ENCODE measurements at regions not wholly inside any gene's neighbourhood (a gene's known extent, or its start where the extent isn't known, plus 50 kb on each side); places are given as distances from the start of the nearest gene placed in this dataset.
"Not testable (repeated sequence)": the region's sequence is repeated elsewhere in the genome, so short reads cannot be mapped to it uniquely, and the experiment has no call there.

DNA sequence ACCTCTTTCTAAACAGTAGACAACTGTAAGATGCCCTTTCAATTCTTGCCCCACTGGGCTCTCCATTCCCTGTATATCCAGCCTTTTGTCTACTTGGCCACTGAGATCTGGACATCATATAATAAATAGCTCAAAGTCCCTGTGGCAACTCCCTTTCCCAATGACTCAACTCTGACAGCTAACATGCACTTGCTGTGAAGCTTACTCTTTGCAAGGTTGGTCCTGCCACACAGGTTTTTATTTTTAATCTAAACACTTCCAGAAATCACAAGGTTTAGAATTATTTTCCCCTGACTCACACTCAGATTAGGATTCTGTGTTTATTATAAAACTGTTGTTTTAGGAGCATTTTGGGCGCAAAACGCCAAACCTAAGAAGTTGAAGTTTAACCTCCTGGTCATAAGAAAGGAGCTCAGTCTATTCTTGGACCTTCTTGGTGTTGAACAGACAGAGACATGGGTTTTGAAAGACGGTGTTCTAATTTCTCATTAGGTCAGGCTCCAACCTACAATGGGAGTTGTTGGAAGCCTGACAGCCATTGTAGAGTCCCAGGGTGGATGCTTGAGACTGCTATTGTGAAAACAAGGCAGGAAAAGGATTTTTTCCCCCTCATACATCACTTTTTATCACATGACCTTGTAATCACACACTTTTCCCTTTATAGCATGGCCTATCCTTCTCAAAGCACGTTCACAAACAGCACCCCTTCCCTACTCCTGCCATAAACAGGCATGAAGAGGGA lies 124.7 kb upstream of the SERPINE2 start:
- intact Hi-C loops (cut with DNase I) = loop anchor here (10.0 kb wide), 1 partner anchor 111 kb away; no protein-coding TSS in a partner anchor
- ATAC-seq = no peak
- no peak for DNase-seq (ENCODE audit: low spot score)

DNA sequence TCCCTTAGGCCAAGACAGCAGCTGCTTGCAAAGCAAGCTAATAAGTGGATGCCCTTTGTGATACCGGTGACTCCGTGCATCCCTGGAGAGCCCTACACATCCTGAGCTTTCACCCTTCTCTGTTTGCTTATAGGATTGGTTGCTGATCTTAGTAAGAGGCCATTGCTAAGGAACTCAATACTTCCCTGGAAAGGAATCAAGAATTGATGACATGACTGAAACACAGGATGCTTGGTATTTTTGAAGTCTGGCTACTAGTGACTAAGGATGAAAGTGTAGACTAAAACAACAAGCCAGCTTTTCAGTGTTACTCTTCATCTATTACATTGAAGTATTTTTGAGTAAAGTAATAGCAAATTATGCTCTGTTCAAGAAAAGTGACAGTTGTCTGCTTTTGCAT lies 123.0 kb upstream of the SERPINE2 start:
- intact Hi-C loops (cut with DNase I) = loop anchor here (10.0 kb wide), 1 partner anchor 113 kb away; no protein-coding TSS in a partner anchor
- ATAC-seq (no peak), DNase-seq (ENCODE audit: low spot score) (no peak)

DNA sequence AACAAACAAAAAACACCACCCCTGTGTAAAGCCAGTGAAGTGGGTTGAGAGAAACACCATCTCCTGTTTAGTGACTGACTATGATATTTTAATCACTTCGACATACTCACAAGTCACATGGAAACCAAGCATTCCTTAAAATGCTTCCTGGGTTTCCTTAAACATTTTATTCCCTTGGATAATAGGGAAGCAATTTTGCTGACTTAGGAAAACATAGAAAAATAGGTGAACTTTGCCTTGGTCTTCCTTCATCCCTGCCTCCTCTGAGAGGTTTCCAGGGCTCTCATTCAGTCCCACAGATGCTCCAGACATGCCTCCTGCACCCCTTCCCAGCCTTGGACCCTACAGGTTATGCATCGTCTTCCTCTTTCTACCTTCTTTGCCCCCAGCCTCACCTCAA lies 122.6 kb upstream of the SERPINE2 start:
- intact Hi-C loops (cut with DNase I) = loop anchor here (10.0 kb wide), 1 partner anchor 113 kb away; no protein-coding TSS in a partner anchor
- DNase-seq (ENCODE audit: low spot score) = no peak
- ATAC-seq = no peak

DNA sequence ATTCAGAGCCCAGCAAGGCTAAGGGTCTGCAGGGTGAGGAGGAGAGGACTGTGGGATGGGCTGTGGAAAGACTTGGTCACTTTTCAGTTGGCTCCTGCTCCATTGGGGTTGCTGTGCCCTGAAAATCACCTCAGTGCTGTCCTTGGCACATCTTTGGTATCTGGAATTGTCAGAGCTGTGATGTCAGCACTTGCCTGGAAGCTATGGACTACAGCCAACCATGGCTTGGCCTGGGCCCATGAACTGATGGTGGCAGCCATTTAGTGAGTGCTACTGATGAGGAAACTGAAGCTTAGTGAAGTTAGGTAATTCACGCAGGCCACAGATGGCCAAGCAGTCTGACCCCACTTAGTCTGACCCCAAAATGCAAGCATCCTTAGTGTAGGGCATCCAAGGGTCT lies 121.8 kb upstream of the SERPINE2 start:
- intact Hi-C loops (cut with DNase I) = loop anchor here (10.0 kb wide), 1 partner anchor 114 kb away; no protein-coding TSS in a partner anchor
- ATAC-seq (peak; percentile 54), DNase-seq (ENCODE audit: low spot score) (no peak)

DNA sequence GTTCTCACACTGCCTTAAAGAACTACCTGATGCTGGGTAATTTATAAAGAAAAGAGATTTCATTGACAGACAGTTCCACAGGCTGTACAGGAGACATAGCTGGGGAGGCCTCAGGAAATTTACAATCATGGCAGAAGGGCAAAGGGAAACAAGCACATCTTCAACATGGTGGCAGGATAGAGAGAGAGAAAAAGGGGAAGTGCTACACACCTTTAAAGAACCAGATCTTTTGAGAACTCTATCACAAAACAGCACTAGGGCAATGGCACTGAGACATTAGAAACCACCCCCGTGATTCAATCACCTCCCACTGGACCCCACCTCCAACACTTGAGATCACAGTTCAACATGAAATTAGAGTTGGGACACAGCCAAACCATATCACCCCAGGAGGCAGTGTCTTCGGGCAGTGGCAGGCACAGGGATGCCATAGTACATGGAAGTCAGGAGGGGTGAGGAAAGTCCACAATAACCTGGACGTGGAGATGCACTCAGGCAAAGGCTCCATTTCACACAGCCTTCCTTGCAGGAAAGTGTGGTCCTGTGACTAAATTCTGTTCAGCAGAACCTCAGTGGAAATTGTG lies 120.4 kb upstream of the SERPINE2 start:
- intact Hi-C loops (cut with DNase I) = no loop called here
- ATAC-seq (no peak), DNase-seq (ENCODE audit: low spot score) (no peak)

DNA sequence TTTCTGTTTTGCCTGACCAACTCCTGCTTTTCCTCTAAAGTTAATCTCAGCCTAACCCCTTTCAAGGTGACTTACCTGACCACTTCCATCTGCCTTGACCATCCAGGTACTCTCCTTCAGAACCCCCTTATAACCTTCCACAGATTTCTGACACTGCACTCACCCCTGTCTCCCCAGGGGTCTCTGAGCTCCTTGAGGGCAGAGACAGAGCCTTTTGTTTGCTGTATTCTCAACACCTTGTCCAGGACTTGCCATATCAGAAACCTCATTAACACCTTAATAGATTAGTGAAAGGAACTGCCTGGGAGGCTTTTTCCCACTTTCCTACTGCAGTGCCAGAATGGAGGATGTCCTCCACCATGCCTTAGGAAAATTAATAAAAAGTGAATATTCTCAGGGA lies 119.7 kb upstream of the SERPINE2 start:
- intact Hi-C loops (cut with DNase I) = no loop called here
- no peak for ATAC-seq
- no peak for DNase-seq (ENCODE audit: low spot score)

DNA sequence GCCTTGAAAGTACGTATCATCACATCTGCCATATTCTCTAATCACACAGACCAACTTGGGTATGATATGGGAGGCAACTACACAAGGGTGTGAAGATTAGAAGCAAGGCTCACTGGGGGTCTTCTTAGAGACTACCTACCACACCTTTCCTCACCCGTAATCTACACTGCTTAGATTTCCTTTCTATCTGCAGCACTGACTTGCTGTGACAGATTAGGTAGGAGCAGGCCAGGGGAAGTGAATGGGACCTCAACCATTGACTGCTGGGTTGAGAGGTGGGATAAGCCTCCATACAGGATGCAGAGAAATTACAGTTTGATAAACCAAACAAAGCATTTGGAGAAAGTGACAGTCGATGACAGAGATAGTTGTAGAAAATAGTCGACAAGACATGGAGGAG lies 119.0 kb upstream of the SERPINE2 start:
- DNase-seq (ENCODE audit: low spot score) (no peak), ATAC-seq (no peak)
- intact Hi-C loops (cut with DNase I) = no loop called here

DNA sequence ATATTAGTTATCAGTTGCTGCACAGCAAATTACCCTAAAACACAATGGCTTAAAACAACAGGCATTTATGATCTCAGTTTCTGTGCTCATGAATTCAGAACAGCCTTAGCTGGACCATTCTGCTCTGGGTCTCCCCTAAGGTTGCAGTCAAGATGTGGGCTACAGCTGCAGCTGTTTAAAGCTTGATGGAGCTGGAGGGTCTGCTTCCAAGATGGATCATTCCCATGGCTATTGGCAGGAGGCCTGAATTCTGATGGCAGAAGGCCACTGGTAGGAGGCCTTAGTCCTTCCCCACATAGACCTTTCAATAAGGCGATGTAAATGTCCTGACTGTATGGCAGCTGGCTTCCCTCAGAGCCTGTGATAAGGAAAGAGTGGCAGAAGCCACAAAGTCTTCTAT lies 118.6 kb upstream of the SERPINE2 start:
- ATAC-seq (no peak), DNase-seq (ENCODE audit: low spot score) (no peak)
- intact Hi-C loops (cut with DNase I) = no loop called here

DNA sequence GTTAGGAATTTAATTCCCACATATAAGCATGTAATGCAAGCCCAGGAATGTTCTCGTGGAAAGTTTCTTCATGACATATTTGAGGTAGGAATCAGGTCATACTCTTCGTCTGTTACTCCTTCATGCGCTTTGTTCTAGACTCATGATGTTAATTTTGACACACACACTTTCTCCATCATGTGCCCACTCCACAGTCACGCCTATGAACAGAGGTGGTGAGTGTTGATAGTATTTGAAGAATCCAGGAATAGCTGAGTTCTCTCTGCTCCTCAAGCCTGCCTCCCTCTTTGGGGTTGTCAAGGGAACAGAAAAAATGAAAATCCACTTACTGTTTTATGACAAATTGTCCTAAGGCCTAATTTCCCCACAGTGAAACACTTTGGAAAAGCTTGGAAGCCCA lies 117.3 kb upstream of the SERPINE2 start:
- DNase-seq (ENCODE audit: low spot score) = no peak
- intact Hi-C loops (cut with DNase I) = no loop called here
- no peak for ATAC-seq

DNA sequence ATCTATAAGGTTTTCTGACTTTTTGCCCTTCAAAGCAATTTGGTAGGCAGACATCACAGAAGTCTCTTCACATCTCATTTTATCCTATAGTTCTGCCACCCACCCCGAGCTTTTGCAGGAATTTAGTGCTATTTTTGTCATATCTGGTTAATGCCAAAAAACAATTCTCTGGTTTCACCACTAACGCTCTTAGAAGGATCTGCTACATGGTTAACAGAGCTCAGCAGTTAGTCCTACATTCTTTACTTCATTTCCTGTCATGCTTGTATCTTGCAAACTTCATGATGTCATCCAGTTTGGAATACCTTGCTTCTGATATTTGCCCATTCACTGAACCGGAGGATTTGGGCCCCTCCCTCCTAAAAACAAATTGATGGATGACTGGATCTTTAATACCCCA lies 116.8 kb upstream of the SERPINE2 start:
- DNase-seq (ENCODE audit: low spot score) (no peak), ATAC-seq (no peak)
- intact Hi-C loops (cut with DNase I) = no loop called here

DNA sequence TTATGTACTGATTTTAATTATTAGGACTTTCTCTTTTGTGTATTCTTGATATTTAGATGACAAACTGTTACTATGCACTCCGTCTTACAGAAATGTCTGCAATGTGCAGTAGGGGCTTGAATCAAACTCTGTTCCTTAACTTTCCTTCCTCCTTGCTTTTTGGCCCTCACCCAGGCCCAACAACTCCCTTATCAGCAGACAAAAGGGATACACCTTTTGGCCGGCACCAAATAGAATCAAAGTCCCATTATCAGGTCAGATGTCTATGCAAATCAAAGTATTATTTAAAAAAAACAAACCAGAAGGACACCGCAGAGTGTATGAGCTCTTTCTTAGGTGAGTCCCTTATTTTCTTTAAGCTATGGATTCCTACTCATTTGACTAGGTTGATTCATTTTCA lies 116.3 kb upstream of the SERPINE2 start:
- ATAC-seq = no peak
- intact Hi-C loops (cut with DNase I) = no loop called here
- no peak for DNase-seq (ENCODE audit: low spot score)

DNA sequence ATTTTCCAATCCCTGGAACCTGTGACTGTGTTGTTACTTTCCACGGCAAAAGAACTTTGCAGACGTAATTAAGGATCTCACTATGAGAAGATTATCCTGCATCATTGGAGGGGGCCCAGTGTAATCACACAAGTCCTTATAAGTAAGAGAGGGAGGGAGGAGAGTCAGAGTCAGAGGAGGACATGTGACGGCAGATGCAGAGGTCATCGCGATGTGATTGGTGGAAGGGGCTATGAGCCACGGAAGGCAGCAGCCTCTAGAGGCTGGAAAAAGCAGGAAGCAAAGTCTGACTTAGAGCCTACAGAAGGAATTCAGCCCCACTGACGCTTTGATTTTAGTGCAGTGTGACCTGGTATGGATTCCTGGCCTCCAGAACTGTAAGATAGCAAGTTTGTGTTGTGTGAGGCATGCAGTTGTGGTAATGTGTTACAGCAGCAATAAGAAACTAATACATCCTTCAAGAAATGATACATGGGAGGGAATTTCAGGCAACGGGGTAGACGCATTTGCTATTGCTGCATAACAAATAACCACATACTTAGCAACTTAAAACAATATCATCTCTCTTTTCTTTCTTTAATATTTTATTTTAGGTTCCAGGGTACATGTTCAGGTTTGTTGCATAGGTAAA lies 112.7 kb upstream of the SERPINE2 start:
- ATAC-seq = no peak
- DNase-seq (ENCODE audit: low spot score) = no peak
- intact Hi-C loops (cut with DNase I) = no loop called here

DNA sequence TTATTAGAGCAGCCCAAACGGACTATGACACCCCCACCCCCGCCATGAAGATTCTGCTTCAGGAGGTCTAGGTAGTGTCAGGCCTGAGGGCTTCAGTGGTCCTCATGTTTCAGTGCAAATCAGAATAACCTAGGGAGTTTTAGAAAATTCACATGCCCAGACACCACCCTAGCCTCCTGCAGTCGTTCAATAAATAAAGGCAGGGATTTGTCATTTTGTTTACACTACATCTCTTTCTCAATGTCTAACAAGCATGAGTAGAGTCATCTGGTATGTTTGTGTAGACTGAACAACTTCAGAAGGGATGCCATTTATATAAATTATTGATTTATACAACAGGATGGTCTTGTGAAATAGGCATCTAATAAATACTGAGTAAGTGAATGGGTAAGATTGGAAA lies 112.1 kb upstream of the SERPINE2 start:
- no peak for DNase-seq (ENCODE audit: low spot score)
- no peak for ATAC-seq
- intact Hi-C loops (cut with DNase I) = no loop called here

DNA sequence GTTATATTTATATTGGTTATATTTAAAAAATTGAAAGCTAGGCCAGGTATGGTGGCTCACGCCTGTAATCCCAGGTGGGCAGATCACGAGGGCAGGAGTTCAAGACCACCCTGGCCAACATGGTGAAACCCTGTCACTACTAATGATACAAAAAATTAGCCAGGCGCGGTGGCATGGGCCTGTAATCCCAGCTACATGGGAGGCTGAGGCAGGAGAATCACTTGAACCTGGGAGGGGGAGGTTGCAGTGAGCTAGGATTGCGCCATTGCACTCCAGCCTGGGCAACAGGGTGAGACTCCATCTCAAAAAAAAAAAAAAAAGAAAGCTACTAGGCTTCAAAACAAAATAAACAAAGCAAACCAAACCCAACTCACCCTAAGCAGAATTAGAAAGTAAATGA lies 109.0 kb upstream of the SERPINE2 start:
- ATAC-seq = not testable (repeated sequence)

DNA sequence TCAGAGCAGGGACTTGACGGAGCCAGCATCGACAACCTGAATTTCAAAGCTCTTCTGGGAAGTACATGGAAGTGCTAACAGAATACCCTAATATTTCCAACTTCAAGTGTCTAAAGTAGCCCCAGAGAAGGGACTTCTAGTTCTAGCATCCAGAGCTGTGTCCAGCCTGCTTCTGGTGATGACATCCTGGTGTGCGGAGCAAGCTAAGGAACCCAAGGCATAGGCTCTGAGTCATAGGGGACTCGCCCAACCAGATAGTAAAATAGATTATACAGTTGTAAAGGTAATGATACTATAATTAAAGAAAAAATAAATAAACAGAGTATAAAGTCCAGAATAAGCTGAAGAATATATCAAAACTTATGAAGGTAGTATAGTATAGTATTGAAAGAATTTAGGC lies 108.1 kb upstream of the SERPINE2 start:
- no peak for DNase-seq (ENCODE audit: low spot score)
- ATAC-seq = no peak
- intact Hi-C loops (cut with DNase I) = no loop called here

More for the DNA sequence above, 109.0 kb upstream of the SERPINE2 start:
- intact Hi-C loops (cut with DNase I); DNase-seq (ENCODE audit: low spot score): not testable (repeated sequence)

DNA sequence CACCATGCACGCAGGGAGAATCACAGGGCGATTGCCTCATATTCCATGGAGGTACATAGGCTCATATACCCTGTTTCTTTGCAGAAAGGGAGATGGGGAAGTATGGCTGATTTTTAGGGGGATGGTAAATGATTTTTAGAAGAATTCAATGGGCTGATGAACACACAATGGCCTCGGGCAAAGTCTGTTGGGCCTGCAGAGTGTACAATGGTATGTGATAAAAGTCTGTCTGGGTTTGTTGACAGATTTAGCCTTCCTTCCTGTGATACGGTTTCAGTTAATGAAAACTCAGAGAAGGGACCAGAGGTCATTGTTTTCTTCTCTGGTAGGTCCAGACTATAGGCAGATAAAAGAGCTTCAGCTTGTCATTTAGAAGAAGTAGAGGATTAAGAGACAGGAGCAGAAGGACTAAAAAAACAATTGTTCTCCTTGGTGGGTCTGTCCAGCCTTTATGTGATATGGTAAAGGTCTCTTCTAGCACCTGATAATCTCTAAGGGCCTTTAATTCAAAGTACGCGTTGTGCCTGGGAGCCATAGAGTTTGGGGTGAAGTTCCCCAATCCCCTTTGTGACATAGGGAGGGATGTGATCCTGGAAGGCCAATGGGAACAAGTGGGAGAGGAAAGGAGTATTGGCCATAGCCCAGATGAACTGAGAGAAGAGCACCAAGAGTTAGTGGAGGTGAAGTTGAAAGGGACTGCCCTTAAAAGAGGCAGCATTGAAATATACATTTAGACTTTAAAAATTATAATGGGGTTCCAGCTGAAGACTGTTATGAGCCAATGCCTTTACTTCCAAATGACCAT lies 107.5 kb upstream of the SERPINE2 start:
- DNase-seq (ENCODE audit: low spot score) (no peak), ATAC-seq (no peak)
- intact Hi-C loops (cut with DNase I) = no loop called here

DNA sequence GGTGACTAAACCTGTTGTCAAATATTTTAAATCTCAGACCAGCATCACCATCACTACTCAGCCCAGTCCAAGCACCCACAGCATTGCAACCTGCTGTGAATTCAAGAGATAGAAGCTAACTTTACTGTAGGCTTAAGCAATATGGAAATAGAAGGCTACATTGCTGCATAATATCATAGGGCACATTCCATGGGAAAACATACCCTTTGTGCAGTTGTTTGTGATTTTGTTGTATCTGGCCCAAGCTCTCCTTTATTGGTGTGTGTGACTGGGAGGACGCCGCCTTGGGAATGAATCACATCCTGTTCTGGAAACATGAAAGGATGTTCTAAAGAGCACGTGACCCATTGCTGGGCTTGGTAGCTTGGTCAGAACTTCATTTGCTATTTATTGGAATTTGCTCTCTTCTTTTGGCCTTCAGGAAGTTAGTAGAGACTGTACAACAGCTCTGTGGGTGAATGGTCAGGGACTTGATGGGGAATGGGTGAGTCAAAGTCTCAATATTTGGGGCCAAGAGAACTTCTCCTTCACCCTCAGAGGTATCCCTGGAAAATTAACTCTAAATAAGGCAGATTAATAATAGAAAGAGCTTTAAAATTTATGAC lies 106.8 kb upstream of the SERPINE2 start:
- ATAC-seq = peak; percentile 15
- intact Hi-C loops (cut with DNase I) = no loop called here
- DNase-seq (ENCODE audit: low spot score) = no peak

DNA sequence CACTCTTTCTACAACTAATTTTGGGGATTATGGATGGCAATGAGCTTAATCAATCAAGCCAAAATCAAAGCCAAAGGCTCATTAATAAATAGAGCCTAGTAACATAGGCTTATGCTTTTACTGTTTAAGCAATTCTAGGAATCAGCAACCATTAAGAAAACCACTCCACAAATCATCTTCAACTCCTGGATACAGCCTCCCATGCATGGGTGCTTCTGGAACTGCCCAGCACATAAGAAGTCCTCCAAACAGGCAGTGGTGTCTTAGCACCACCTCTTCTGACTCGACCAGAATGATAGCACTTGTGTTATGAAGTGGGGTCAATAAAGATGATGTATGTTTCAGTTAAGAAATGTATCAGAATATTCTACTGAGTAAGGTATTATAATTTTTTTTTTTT lies 104.4 kb upstream of the SERPINE2 start:
- DNase-seq (ENCODE audit: low spot score) (no peak), ATAC-seq (no peak)
- intact Hi-C loops (cut with DNase I) = no loop called here
